HG02870 (cell line): ENCODE measurements at regions not wholly inside any gene's neighbourhood (a gene's known extent, or its start where the extent isn't known, plus 50 kb on each side); places are given as distances from the start of the nearest gene placed in this dataset.

Source experiments
- ATAC-seq: cut with Tn5 transposase; IDR thresholded peaks from one replicate; pipeline ENCODE4 v1.9.1; 2021; ENCODE audit warnings: mild to moderate bottlenecking, moderate library complexity; ENCODE audit not compliant: unreplicated experiment

GRCh38 chr2:71878626-71879508, 268.8 kb downstream of the CYP26B1 start:
- ATAC-seq, result no peak

- no peak for ATAC-seq
These were observed 270.0 kb downstream of the CYP26B1 start for GRCh38 chr2:71877636-71878035.

- ATAC-seq, result no peak
These were observed 270.9 kb downstream of the CYP26B1 start for GRCh38 chr2:71876542-71877451.

- ATAC-seq, result no peak
These were observed 275.1 kb downstream of the CYP26B1 start for GRCh38 chr2:71872466-71873051.

- no peak for ATAC-seq
These were observed 282.2 kb downstream of the CYP26B1 start for GRCh38 chr2:71865391-71865965.

- ATAC-seq, result no peak
These were observed 283.6 kb downstream of the CYP26B1 start for GRCh38 chr2:71864085-71864484.

- ATAC-seq, result no peak
These were observed 284.3 kb downstream of the CYP26B1 start for GRCh38 chr2:71863396-71863795.

GRCh38 chr2:71862921-71863320, 284.7 kb downstream of the CYP26B1 start:
- ATAC-seq, result no peak

GRCh38 chr2:71861186-71862160, 286.2 kb downstream of the CYP26B1 start:
- no peak for ATAC-seq

- no peak for ATAC-seq
These were observed 287.2 kb downstream of the CYP26B1 start for GRCh38 chr2:71860381-71860926.

GRCh38 chr2:71859211-71859847, 288.3 kb downstream of the CYP26B1 start:
- no peak for ATAC-seq

- ATAC-seq, result no peak
These were observed 289.6 kb downstream of the CYP26B1 start for GRCh38 chr2:71858071-71858470.

- ATAC-seq, result no peak
These were observed 290.0 kb downstream of the CYP26B1 start for GRCh38 chr2:71857636-71858035.

- no peak for ATAC-seq
These were observed 290.7 kb downstream of the CYP26B1 start for GRCh38 chr2:71856773-71857525.

- no peak for ATAC-seq
These were observed 293.8 kb downstream of the CYP26B1 start for GRCh38 chr2:71853858-71854257.

GRCh38 chr2:71852141-71852711, 295.4 kb downstream of the CYP26B1 start:
- no peak for ATAC-seq

GRCh38 chr2:71851094-71851750, 296.4 kb downstream of the CYP26B1 start:
- no peak for ATAC-seq
